ENCODE measurements at regions not wholly inside any gene's neighbourhood (a gene's known extent, or its start where the extent isn't known, plus 50 kb on each side); places are given as distances from the start of the nearest gene placed in this dataset.

DNA sequence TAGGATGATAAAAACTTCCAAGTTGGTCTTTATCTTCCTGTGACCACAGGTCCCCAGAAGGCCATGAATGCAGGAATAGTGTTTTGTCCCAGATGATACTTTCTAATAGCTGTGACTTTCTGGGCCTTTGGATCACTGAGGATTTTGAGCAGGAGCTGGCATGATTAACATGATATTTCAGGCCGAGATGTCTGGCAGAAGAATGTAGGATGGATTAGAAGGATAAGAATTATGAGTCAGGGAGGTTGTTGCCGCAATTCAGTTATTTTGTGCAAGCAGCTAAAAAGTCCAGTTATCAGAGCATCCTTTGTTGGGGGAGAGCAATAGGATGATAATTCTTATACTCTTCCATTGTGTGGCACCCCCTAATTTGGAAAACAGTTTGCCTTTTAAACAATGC lies 189.7 kb downstream of the PSAT1 start:
- no peak for DNase-seq (ENCODE audit: low read depth)
- no peak overlapping the region for H3K4me3 ChIP-seq (ENCODE audit: low read depth, low read length)
- TF ChIP-seq, protein P1, sequence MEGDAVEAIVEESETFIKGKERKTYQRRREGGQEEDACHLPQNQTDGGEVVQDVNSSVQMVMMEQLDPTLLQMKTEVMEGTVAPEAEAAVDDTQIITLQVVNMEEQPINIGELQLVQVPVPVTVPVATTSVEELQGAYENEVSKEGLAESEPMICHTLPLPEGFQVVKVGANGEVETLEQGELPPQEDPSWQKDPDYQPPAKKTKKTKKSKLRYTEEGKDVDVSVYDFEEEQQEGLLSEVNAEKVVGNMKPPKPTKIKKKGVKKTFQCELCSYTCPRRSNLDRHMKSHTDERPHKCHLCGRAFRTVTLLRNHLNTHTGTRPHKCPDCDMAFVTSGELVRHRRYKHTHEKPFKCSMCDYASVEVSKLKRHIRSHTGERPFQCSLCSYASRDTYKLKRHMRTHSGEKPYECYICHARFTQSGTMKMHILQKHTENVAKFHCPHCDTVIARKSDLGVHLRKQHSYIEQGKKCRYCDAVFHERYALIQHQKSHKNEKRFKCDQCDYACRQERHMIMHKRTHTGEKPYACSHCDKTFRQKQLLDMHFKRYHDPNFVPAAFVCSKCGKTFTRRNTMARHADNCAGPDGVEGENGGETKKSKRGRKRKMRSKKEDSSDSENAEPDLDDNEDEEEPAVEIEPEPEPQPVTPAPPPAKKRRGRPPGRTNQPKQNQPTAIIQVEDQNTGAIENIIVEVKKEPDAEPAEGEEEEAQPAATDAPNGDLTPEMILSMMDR (IDR thresholded peaks at IDR 0.05; ENCODE audit: insufficient read depth, low read depth, low read length): no peak

DNA sequence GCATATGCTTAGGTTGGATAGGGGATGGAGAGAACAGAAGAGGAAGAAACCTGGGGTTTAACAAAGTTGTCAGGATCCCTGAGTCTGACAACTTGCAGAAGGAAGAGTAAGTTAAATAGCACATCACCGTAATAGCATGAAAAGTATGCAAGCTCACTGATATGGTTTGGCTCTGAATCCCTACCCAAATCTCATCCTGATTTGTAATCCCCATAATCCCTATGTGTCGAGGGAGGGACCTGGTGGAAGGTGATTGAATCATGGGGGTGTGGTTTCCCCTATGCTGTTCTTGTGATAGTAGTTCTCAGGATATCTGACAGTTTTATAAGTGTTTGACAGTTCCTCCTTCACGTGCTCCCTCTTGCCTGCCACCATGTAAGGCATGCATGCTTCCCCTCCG lies 193.3 kb downstream of the PSAT1 start:
- no peak for DNase-seq (ENCODE audit: low read depth)
- TF ChIP-seq, protein P1 (IDR thresholded peaks at IDR 0.05; ENCODE audit: insufficient read depth, low read depth, low read length): no peak
- no peak overlapping the region for H3K4me3 ChIP-seq (ENCODE audit: low read depth, low read length)

DNA sequence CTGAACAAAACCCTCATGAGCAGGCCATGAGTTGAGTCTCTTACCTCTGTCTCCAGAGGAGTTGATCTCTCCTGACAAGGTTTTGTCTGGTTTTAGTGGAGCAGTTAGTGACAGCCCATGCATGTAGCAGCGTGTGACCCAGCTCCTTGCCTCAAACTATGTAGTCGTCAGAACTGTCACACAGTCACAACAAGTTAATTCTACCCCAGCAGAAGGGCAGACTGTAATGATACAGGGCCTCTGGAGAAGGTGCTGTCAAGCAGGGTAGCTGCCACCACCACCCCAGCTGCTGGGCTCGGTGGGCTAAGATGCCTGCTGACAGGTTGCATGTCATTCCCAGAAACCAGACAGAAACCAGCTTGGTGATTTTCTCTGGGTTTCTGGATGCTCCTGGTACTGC lies 194.5 kb downstream of the PSAT1 start:
- TF ChIP-seq, protein P1 (IDR thresholded peaks at IDR 0.05; ENCODE audit: insufficient read depth, low read depth, low read length): no peak
- DNase-seq (ENCODE audit: low read depth): no peak
- H3K4me3 ChIP-seq (ENCODE audit: low read depth, low read length): no peak overlapping the region

DNA sequence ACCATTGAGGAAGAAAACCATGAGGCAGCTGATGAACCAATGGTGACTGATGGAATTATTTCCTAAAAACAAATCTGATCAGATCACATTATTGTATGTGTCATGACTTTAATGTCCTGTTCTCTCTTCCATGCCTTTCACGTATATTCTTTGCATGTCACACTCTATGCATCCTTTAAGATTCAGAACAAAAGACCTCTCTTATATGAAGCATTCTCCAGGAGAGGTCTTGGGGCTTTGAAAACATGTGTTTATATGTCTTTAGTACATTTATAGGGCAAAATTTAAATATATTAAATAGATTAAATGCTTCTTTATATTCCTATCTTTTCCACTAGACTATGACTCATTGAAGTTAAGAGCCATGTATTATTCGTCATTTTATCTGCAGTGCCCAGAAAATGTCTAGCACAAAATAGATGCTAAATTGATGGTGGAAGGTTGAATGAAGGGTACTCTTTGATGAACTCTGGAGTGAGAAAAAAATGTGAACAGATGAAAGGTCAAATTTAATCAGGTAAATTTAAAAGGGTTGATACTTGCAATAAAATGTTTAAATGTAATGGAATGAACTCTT lies 196.3 kb downstream of the PSAT1 start:
- no peak overlapping the region for H3K4me3 ChIP-seq (ENCODE audit: low read depth, low read length)
- no peak for DNase-seq (ENCODE audit: low read depth)
- TF ChIP-seq, protein P1 (IDR thresholded peaks at IDR 0.05; ENCODE audit: insufficient read depth, low read depth, low read length): no peak

DNA sequence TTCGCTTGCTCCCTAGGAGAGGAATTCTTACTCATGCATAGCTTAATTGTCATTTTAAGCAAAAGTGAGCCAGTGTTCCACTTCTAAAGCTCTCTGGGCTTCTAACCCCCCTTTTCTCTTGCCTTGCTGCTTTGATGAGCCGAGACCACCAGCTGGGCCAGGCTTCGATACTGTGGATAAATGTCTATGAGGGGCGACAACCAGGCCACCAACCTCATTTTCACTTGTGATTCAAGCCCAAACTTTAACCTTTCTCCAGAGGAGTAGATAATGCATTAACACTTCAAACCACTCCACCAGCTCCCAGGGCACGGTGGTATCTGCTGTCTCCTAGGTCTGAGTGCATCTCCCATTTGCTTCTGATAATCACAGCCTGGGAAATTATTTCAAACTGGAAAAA lies 205.6 kb downstream of the PSAT1 start:
- no peak overlapping the region for H3K4me3 ChIP-seq (ENCODE audit: low read depth, low read length)
- TF ChIP-seq, protein P1 (IDR thresholded peaks at IDR 0.05; ENCODE audit: insufficient read depth, low read depth, low read length): no peak
- DNase-seq (ENCODE audit: low read depth): no peak

DNA sequence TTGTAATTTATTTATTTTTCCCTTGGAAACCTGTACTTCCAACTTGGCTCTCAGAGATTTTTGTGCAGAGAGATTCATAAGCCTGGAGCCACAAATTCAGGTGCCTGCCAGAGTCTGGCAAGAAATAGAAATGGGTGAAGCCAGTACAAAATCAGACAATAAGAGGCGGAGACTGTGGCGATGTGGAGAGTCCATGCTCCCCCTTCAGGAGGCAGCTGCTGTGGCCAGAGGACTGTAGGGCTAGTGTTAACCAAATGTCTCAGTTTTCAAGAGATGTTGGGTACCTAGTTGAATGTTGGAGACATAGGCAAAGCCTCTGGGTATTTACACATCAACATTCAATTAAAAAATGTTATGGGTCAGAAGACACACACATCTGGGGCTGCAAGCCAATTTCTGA lies 208.6 kb downstream of the PSAT1 start:
- TF ChIP-seq, protein P1 (IDR thresholded peaks at IDR 0.05; ENCODE audit: insufficient read depth, low read depth, low read length): no peak
- DNase-seq (ENCODE audit: low read depth): no peak
- no peak overlapping the region for H3K4me3 ChIP-seq (ENCODE audit: low read depth, low read length)

DNA sequence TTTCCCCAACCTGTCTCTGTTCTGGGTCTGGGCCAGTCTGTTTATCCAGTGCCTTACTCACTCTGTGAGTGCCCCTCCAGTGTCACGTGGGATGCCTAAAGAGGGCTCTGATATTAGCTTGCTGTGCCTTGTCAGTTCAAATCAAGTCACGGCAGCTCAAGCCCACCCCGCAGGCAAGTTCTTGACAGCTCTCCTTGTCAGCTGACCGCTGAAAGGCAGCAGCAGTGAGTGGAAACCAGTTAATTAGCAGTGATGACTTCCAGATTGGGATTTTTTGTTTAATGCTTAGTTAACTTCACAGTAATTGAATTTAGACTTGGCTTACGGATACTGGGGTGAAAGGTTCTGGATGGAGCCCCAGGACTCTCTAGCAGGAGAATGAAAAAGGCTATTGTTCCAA lies 210.1 kb downstream of the PSAT1 start:
- TF ChIP-seq, protein P1 (IDR thresholded peaks at IDR 0.05; ENCODE audit: insufficient read depth, low read depth, low read length): no peak
- H3K4me3 ChIP-seq (ENCODE audit: low read depth, low read length): no peak overlapping the region
- DNase-seq (ENCODE audit: low read depth): no peak

Data from fibroblast of villous mesenchyme (primary cell).